GM12872 (cell line): ENCODE measurements at regions not wholly inside any gene's neighbourhood (a gene's known extent, or its start where the extent isn't known, plus 50 kb on each side); places are given as distances from the start of the nearest gene placed in this dataset.

Experiments used
- TF ChIP-seq, protein P1 (sequence below): IDR thresholded peaks from 3 replicates; pipeline ENCODE4 v1.5.1; 2011; ENCODE audit warnings: low read depth, mild to moderate bottlenecking, low read length, moderate library complexity; ENCODE audit not compliant: insufficient read depth

DNA sequence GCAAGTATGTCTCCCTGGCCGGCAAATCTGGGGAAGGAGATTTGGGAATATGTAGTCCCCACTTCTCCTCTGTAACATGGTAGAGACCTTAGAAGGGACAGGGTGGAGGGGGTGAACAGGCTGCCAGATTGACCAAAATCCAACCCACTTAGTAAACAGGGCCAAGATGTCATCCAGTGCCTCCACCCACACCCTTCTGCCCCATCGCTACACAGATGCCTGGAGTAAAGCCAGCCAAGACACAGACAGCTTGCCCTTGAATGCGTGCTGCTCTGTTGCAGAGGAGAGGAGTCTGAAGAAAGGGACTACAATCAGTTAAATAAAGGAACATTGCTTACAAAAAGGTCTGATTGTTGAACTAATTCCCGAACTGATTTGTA, 160.1 kb upstream of the LDB2 start:
- TF ChIP-seq, protein P1, sequence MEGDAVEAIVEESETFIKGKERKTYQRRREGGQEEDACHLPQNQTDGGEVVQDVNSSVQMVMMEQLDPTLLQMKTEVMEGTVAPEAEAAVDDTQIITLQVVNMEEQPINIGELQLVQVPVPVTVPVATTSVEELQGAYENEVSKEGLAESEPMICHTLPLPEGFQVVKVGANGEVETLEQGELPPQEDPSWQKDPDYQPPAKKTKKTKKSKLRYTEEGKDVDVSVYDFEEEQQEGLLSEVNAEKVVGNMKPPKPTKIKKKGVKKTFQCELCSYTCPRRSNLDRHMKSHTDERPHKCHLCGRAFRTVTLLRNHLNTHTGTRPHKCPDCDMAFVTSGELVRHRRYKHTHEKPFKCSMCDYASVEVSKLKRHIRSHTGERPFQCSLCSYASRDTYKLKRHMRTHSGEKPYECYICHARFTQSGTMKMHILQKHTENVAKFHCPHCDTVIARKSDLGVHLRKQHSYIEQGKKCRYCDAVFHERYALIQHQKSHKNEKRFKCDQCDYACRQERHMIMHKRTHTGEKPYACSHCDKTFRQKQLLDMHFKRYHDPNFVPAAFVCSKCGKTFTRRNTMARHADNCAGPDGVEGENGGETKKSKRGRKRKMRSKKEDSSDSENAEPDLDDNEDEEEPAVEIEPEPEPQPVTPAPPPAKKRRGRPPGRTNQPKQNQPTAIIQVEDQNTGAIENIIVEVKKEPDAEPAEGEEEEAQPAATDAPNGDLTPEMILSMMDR = no peak

DNA sequence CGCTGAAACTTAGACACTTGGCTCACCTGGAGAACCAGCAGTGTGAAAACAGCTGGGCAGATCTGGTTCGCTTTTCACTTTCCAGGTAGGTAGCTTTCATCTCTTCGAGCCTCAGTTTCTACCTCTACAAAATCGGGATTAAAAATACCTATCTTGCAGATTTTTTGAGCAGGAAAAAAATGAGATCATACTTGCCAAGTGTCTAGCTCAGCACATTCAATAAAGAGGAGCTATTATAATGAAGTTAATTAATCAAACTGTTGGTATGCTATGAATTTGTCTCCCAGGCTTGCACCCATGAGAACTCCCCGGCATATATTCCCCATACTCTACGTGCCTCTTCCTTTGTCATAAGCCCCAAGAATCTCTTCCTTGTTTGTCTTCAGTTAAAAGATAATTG, 158.6 kb upstream of the LDB2 start:
- TF ChIP-seq, protein P1 = no peak

DNA sequence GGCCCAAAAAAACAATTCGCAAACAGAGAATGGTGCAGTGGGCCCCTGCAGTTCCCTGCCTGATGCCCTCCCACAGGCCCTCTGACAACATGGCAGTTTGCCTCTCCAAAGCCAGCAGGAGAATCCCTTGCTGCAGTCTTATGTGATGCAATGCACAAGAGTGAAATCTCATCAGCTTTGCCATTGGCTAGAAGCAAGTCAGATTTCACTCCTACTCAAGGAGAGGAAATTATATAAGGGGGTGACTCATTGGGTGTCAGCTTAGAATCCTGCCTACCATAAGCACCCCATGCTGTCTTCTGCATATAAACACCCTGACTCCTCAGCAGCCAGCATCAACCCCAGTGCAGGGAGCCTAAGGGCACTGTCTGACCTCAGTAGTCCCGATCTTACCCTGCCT, 157.3 kb upstream of the LDB2 start:
- TF ChIP-seq, protein P1 = no peak

DNA sequence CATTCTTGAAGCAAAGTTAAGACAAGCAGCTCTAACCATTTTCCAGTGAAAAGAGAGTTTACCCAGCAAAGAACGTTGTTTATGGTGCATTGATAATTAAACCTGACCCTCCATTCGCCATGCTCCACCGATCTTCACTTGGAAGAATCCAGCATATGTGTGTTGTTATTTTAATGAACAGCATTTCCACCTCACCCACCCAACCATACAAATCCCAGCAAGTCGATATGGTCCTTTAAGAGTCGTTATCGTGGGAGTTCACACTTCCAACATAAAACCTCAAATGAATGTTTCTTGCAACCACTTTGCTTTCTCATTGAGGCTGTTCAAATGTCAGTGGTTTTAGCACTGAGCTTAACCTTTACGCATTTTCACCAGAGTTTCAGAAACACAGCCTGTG, 147.4 kb upstream of the LDB2 start:
- TF ChIP-seq, protein P1 = no peak

GRCh38 chr4:17038510-17039176, 140.2 kb upstream of the LDB2 start:
- TF ChIP-seq, protein P1 = no peak

DNA sequence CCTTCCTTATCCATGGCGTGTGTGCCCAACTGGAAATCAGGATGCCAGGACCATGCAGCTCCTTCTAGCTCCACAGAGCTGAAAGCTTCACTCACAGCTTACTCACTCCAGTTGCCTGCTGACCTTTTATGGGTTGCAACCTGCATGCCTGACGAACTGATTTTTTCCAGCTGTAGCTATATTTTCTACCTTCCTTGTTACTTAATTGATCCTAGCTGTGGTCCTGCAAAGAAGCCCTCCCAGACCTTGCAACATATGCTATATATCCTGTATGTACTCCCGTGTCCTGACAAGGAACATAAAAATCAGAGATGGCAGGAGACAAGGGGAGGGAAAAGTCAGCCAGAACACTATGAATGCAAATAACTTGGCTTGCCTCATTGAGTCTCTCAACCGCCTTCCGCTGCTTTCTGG, 135.3 kb upstream of the LDB2 start:
- TF ChIP-seq, protein P1 = no peak

DNA sequence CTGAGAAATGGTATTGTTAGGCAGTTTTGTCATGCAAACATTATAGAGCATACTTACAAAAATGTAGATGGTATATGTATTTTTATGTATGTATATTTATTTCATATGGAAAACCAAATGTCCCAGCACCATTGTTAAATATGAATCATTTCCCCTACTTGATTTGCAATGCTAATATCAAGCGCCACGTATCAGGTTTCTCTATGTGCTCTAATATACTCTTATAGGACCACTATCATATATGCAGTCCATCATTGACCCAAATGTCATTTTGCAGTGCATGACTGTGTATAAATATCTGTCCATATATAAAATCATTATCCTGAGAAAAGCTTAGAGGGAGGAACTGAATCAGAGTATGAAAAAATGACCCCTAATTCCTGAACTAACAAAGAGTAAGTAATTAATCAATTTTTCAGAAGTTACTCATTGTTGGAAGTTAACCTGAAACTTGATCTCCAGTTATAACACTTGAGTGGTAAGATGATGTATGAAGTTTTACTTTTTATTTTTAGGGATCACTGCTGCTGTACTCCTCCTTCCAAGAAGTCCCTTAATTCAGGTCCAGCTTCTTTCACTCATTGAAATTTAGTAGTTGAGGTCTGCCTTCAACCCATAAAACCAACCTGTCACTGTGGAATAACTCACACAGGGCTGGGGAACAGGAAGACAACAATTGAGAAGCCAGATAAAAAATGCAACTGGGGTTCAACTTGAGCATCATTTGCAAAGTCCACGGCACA, 134.8 kb upstream of the LDB2 start:
- TF ChIP-seq, protein P1 = no peak
